Kidney (tissue), 13 donors: ENCODE measurements at regions not wholly inside any gene's neighbourhood (a gene's known extent, or its start where the extent isn't known, plus 50 kb on each side); places are given as distances from the start of the nearest gene placed in this dataset.

Experiments used
- DNase-seq, 5 donors: peaks; one replicate each; pipeline ENCODE4 v3.0.0-alpha.2; 2013 to 2020
- FAIRE-seq: peaks from 2 replicates; lab custom pipeline; 2012; peaks lifted over from hg19 to GRCh38; lab: Jason Lieb, UNC
- H3K27ac ChIP-seq, 2 donors: one replicate each; pipeline ENCODE4 v1.7.0; 2013; ENCODE audit warnings: low read depth in 2 of 2, low read length in 2 of 2, inconsistent platforms in 1 of 2
- H3K27me3 ChIP-seq: one replicate; pipeline ENCODE4 v1.7.1; 2013; ENCODE audit warnings: low read length, inconsistent platforms; ENCODE audit not compliant: control insufficient read depth, insufficient read depth
- H3K36me3 ChIP-seq, 3 donors: one replicate each; pipeline versions ENCODE4 v1.7.0 to v1.7.1; 2013; ENCODE audit warnings: low read length in 3 of 3, control low read depth in 1 of 3, inconsistent platforms in 1 of 3; ENCODE audit not compliant: insufficient read depth in 3 of 3, control insufficient read depth in 2 of 3
- H3K4me1 ChIP-seq, 3 donors: one replicate each; pipeline versions ENCODE4 v1.7.0 to v1.7.1; 2013; ENCODE audit warnings: low read length in 3 of 3, inconsistent platforms in 1 of 3, low read depth in 1 of 3; ENCODE audit not compliant: control insufficient read depth in 2 of 3, insufficient read depth in 2 of 3
- H3K4me3 ChIP-seq, 3 donors: one replicate each; pipeline versions ENCODE4 v1.7.0 to v1.8.1; 2013; ENCODE audit warnings: low read length in 3 of 3, control low read depth in 1 of 3, inconsistent platforms in 1 of 3
- H3K9ac ChIP-seq, 3 donors: one replicate each; pipeline versions ENCODE4 v1.7.0 to v1.7.1; 2013; ENCODE audit warnings: low read length in 3 of 3, control low read depth in 1 of 3, inconsistent platforms in 1 of 3
- H3K9me3 ChIP-seq, 3 donors: one replicate each; pipeline versions ENCODE4 v1.7.0 to v1.7.1; 2013; ENCODE audit warnings: low read length in 3 of 3, control low read depth in 1 of 3, inconsistent platforms in 1 of 3; ENCODE audit not compliant: control insufficient read depth in 2 of 3, insufficient read depth in 1 of 3
- intact Hi-C: fragments of 100-400 bp; cut with DNase I; formaldehyde crosslinking; loops from one replicate; pipeline ENCODE4 v1.11.1; 2022
- TF ChIP-seq, protein P1 (sequence below): IDR thresholded peaks from 3 replicates; pipeline ENCODE4 v1.5.1; 2012; ENCODE audit warnings: mild to moderate bottlenecking, moderate library complexity, borderline replicate concordance; ENCODE audit not compliant: insufficient read depth; ENCODE audit errors: extremely low read depth
- donor health status: control.
- donor health status: control.
- donor health status: control.
- donor health status: control.
- donor health status: control.
- donor health status: DM: yes; HTN: yes; CAD: no.
- donor health status: Normal renal cell carcinoma (clear cell type).

DNA sequence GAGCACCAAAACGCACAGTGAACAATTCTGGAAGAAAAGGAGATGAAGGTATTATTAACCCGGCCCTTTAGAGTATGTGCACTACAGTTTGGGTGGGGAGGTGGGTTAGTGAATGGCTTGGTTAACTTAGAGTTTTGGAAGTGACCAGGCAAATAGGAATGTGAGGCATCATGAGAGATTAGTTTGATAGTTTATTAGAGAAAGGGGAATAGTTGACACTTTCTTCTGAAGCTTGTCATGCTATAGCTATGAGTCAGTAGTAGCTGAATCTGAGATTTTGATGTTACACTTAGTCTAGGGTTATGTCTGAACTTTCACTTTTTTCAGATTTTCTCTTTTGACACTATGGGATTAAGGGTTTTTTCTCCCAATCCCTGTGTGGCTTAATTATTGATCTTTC lies 567.2 kb downstream of the SNAPC1 start:
- Histone ChIP-seq H3K36me3 (no peaks in the 10 kb centered on the region), H3K27me3 (no peaks in the 10 kb centered on the region), H3K9ac (no peak overlapping the region), H3K9me3 (peaks cover 0 to 4% (median 0%) of the 10 kb centered on the region in 3 donors), H3K4me1 (no peaks in the 10 kb centered on the region), H3K4me3 (no peak overlapping the region), H3K27ac (no peak overlapping the region)
- TF ChIP-seq, protein P1, sequence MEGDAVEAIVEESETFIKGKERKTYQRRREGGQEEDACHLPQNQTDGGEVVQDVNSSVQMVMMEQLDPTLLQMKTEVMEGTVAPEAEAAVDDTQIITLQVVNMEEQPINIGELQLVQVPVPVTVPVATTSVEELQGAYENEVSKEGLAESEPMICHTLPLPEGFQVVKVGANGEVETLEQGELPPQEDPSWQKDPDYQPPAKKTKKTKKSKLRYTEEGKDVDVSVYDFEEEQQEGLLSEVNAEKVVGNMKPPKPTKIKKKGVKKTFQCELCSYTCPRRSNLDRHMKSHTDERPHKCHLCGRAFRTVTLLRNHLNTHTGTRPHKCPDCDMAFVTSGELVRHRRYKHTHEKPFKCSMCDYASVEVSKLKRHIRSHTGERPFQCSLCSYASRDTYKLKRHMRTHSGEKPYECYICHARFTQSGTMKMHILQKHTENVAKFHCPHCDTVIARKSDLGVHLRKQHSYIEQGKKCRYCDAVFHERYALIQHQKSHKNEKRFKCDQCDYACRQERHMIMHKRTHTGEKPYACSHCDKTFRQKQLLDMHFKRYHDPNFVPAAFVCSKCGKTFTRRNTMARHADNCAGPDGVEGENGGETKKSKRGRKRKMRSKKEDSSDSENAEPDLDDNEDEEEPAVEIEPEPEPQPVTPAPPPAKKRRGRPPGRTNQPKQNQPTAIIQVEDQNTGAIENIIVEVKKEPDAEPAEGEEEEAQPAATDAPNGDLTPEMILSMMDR: no peak
- DNase-seq: no peak
- intact Hi-C loops: no loop called here
- FAIRE-seq: no peak

DNA sequence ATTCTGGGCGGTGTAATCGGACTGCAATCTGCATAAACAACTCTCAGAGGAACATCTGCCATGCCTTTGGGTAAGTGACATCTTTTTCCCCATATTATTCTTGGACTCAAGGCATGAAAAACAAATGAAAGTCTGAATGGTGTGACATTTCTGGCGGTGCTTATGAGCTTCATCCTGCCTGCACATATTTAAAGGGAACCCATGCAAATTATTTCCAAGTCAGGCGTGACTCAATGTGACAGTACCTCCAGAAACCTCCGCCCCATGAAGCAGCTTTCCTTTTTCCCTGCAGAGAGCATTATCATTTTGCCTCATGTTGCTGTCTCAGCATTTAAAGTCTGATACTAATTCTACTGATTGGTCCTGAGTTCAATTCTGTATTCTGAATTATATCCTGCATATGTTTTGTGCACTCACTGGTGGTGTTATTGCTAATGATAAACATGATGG lies 585.4 kb downstream of the SNAPC1 start:
- H3K36me3 ChIP-seq: no peaks in the 10 kb centered on the region
- FAIRE-seq (no peak), DNase-seq (no peak)
- peaks cover 0 to 6% (median 3%) of the 10 kb centered on the region in 3 donors for H3K9me3 ChIP-seq
- H3K9ac ChIP-seq: no peak overlapping the region
- intact Hi-C loops: no loop called here
- no peaks in the 10 kb centered on the region for H3K27me3 ChIP-seq
- no peaks in the 10 kb centered on the region for H3K4me1 ChIP-seq
- no peak overlapping the region for H3K27ac ChIP-seq
- TF ChIP-seq, protein P1: no peak
- H3K4me3 ChIP-seq: no peak overlapping the region

DNA sequence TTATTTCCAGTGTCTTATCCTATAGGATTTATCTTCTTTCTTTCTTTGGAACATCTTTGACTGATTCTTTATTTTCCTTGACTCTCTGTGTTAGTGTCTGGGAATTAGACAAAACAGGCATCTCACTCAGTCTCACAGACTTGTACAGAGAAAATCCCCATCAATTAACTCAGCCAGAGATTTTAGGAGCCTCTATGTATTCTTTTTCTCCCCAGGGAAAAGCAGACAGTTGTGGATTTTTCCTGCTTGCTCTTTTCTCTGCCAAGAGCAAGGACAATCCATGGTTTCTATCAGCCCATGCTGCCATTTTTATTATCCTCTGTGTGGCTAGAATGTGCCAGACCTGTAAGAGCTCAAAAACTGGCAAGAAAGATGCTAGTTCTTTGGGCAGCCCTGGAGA lies 595.1 kb downstream of the SNAPC1 start:
- no peak overlapping the region for H3K4me3 ChIP-seq
- no peaks in the 10 kb centered on the region for H3K27me3 ChIP-seq
- H3K9me3 ChIP-seq: peaks cover 0 to 13% (median 7%) of the 10 kb centered on the region in 3 donors
- no peak for FAIRE-seq
- TF ChIP-seq, protein P1: no peak
- no peak overlapping the region for H3K27ac ChIP-seq
- no peaks in the 10 kb centered on the region for H3K36me3 ChIP-seq
- no peak overlapping the region for H3K9ac ChIP-seq
- intact Hi-C loops: no loop called here
- DNase-seq: no peak
- no peaks in the 10 kb centered on the region for H3K4me1 ChIP-seq

- TF ChIP-seq, protein P1: no peak
- intact Hi-C loops: no loop called here
- Histone ChIP-seq H3K27me3 (no peaks in the 10 kb centered on the region), H3K4me1 (no peaks in the 10 kb centered on the region), H3K4me3 (no peak overlapping the region), H3K9me3 (no peaks in the 10 kb centered on the region), H3K27ac (no peak overlapping the region), H3K9ac (no peak overlapping the region), H3K36me3 (no peaks in the 10 kb centered on the region)
- FAIRE-seq: no peak
- DNase-seq: no peak
These were observed 601.9 kb downstream of the SNAPC1 start for GRCh38 chr14:62364161-62364560.
